SH-SY5Y (cell line): ENCODE measurements at regions not wholly inside any gene's neighbourhood (a gene's known extent, or its start where the extent isn't known, plus 50 kb on each side); places are given as distances from the start of the nearest gene placed in this dataset.

Experiments used
- GATA2 ChIP-seq: IDR thresholded peaks from 2 replicates; pipeline ENCODE4 v1.6.1; 2011; ENCODE audit warnings: mild to moderate bottlenecking, low read depth, low read length
- GATA3 ChIP-seq: IDR thresholded peaks from 2 replicates; pipeline ENCODE4 v1.6.1; 2011; ENCODE audit warnings: low read depth, mild to moderate bottlenecking, low read length, moderate library complexity

DNA sequence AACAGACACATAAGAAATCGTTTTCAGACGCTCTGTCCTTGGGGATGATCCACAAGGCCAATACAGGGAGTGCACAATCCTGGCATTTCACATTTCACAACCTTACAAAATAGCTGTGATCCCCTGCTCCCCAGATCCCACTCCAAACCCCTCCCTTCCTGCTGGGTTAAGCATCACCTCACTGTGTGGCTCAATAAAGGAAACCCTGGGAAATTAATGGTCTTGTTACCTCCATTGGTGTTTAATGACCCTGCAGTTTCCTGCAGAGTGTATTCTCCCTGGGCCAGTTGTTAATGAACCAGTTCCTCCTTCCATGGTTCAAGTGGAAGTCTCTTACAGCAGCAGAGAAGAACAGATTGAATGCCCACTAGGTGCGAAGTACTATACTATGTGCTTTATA lies 334.7 kb downstream of the OMA1 start:
- TF ChIP-seq GATA2 (no peak), GATA3 (no peak)
